ENCODE measurements at regions not wholly inside any gene's neighbourhood (a gene's known extent, or its start where the extent isn't known, plus 50 kb on each side); places are given as distances from the start of the nearest gene placed in this dataset.
"Not testable (repeated sequence)": the region's sequence is repeated elsewhere in the genome, so short reads cannot be mapped to it uniquely, and the experiment has no call there.

GRCh38 chr2:129188451-129188850 lies 791.0 kb upstream of the RAB6C start:
- no peak for DNase-seq

- DNase-seq: no peak
Measured at GRCh38 chr2:129189617-129190319, 789.7 kb upstream of the RAB6C start.

- no peak for DNase-seq
Measured at GRCh38 chr2:129190494-129190893, 789.0 kb upstream of the RAB6C start.

GRCh38 chr2:129191530-129191929 lies 787.9 kb upstream of the RAB6C start:
- DNase-seq: no peak

GRCh38 chr2:129192117-129192516 lies 787.3 kb upstream of the RAB6C start:
- DNase-seq: no peak

GRCh38 chr2:129192841-129193253 lies 786.6 kb upstream of the RAB6C start:
- DNase-seq: no peak

- DNase-seq: no peak
Measured at GRCh38 chr2:129193961-129194360, 785.5 kb upstream of the RAB6C start.

- no peak for DNase-seq
Measured at GRCh38 chr2:129199501-129199900, 780.0 kb upstream of the RAB6C start.

- no peak for DNase-seq
Measured at GRCh38 chr2:129201696-129202095, 777.8 kb upstream of the RAB6C start.

- DNase-seq: no peak
Measured at GRCh38 chr2:129203331-129203730, 776.1 kb upstream of the RAB6C start.

GRCh38 chr2:129204581-129204980 lies 774.9 kb upstream of the RAB6C start:
- DNase-seq: not testable (repeated sequence)

GRCh38 chr2:129205176-129205575 lies 774.3 kb upstream of the RAB6C start:
- no peak for DNase-seq

GRCh38 chr2:129205766-129206165 lies 773.7 kb upstream of the RAB6C start:
- no peak for DNase-seq

GRCh38 chr2:129212299-129212958 lies 767.0 kb upstream of the RAB6C start:
- DNase-seq: no peak

GRCh38 chr2:129224022-129224421 lies 755.4 kb upstream of the RAB6C start:
- DNase-seq: no peak

- DNase-seq: no peak
Measured at GRCh38 chr2:129224486-129224885, 755.0 kb upstream of the RAB6C start.

GRCh38 chr2:129229196-129229595 lies 750.3 kb upstream of the RAB6C start:
- DNase-seq: no peak

GRCh38 chr2:129229830-129230441 lies 749.5 kb upstream of the RAB6C start:
- DNase-seq: no peak

- DNase-seq: no peak
Measured at GRCh38 chr2:129231924-129232323, 747.5 kb upstream of the RAB6C start.

GRCh38 chr2:129233166-129233565 lies 746.3 kb upstream of the RAB6C start:
- no peak for DNase-seq

GRCh38 chr2:129233751-129234406 lies 745.6 kb upstream of the RAB6C start:
- DNase-seq: peak; percentile 46

- no peak for DNase-seq
Measured at GRCh38 chr2:129236601-129237000, 742.9 kb upstream of the RAB6C start.

- no peak for DNase-seq
Measured at GRCh38 chr2:129237966-129238725, 741.3 kb upstream of the RAB6C start.
